Stimulated activated CD8-positive, alpha-beta memory T cell treated with anti-CD3 and anti-CD28 coated beads, Interleukin-2, amount 100 ng/mL, for 48 hours (primary cell): ENCODE measurements at regions not wholly inside any gene's neighbourhood (a gene's known extent, or its start where the extent isn't known, plus 50 kb on each side); places are given as distances from the start of the nearest gene placed in this dataset.

ENCODE experiments used
- DNase-seq, 2 donors: peaks; one replicate each; pipeline ENCODE4 v3.0.0-alpha.2; 2020; ENCODE audit warnings: low read depth in 2 of 2

DNA sequence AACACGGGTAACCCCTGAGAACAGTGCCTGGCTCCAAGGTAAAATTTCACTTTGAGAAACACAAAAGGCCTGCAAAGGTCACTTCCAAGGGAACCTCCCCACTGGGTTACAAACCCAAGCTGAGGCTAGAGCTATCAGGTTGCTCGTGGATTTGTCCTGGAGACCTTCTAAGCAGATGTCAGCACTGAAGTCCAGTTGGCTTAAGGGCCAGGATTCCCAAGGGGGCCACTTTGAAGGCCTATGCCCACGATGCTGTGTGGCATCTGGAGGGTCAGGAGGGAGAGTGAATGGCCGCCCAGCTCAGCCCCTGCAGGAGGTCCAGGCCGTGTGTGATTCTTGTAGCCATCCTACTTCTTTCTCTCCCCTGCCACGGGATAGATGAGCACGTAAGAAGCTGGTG is 100.2 kb upstream of the FSTL4 start:
- no peak for DNase-seq

DNA sequence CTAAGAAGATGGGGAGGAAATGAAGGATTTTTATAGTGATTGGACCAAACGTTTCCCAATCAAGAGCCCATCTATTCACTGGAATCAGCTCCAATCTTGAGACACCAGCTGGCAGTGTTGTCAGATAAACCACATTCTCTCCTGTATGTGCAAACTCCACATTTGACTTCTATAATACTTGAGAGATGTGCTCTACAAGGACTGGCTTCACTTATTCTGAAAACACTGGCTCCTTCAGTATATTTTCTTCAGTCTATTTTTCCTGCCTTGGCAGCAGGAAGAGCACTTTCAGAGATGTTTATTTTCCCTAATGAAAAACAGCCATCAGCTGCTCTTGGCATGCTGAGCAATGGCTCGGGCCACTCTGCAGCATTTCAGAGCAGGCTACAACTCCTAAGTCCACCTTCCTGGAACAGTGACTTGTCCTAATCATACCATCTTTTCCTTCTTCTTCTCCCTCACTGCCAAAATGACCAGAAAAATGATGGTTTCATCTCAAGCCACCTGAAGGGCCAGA is 96.9 kb upstream of the FSTL4 start:
- no peak for DNase-seq

DNA sequence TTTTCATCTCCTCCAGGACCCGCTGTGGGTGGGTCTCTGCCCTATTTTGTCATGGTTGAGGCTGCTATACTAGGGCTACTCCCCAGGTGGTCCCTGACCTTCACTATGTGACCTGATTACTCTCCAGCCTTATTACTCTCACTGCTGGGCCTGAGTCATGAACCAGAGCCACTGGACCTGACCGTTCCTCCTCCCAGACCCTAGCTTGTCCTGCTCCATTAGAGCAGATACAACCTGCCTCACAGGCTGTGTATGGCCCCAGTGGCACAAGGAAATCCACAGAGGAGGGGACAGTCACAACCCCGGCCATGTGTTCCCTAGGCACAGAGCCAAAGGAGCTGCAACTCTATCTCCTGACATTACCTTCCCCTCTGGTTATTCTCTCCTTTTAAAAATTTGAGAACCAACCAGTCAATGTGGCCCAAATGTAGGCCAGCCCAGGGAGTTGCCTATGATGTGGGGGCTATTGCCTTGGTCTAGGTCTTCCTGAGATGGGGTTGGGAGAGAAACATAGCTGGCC is 96.0 kb upstream of the FSTL4 start:
- DNase-seq = no peak

DNA sequence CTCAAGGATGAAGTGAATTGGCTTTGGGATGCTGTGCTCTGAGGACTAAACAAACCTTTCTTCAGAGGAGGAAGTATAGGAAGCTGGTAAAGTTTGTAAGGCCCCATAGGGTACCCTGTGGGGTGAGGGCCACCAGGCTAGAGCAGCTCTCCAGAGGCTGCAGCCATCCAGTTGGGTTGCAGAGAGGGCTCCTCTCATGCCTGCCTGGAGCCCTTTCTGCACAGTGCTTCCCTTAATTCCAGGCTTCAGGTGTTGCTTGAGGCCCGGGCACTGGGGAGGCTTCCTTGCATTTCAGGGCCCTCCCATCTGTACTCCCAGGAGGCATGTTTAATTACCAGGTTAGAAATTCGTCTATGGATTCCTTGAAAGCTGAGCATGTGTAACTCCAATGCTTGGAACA is 95.3 kb upstream of the FSTL4 start:
- DNase-seq = no peak

DNA sequence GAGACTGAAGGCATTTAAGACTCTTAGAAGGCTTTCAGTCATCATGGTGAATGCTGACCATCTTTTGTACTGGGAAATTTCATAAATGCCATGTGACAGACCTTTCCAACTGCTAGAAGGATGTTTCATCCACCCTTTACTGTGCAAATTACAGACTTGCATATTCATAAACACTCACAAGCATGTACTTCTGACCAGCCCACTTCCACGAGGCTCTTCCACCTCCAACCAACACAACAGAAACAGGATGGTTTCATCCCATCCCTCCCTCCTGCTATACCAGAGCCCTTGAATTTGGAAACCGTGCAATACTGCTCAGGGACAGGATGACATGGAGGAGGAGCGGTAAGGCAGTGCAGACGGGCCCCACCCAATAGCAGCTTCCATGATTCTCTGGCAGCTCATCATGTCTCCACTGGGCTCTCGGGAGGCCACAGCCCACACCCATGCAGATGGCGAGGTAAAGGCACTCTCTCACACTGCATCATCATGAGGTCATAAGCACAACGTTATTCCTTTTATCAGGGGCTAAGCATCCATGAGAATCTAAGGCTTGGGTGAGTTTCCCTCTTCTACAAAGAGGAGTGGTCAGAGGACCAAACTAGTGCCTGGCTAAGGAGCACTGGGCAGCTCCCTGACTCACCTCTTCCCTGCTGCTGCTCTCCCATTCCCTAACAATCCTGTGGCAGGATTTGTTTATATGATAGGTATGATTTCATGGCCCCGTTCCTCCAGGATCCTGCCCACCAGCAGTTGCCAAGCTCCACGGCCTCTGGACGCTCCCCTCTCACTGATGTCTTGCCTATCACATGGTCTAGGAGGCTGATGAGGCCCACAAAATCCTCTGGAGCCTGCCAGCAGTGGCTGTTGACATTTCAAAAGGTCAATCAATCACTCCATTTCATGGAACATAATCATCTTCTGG is 94.4 kb upstream of the FSTL4 start:
- no peak for DNase-seq

DNA sequence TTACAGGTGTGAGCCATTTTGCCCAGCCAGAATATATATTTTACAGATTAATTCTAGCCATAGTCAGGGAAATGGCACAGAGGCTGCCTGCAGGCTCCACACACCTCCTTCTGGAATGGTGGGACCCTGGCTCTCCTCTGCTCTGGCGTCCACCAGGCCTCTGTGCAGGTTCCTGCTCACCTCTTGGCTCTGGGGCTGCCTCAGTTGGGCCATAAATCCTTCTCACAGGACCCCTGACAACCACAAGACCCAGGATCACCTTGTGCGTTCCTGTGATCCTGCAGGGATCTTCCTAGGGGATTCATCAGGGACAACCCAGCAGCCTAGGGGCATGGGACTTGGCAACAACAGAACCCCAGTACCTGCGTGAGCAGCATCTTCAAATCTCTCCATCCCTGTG is 93.0 kb upstream of the FSTL4 start:
- no peak for DNase-seq

DNA sequence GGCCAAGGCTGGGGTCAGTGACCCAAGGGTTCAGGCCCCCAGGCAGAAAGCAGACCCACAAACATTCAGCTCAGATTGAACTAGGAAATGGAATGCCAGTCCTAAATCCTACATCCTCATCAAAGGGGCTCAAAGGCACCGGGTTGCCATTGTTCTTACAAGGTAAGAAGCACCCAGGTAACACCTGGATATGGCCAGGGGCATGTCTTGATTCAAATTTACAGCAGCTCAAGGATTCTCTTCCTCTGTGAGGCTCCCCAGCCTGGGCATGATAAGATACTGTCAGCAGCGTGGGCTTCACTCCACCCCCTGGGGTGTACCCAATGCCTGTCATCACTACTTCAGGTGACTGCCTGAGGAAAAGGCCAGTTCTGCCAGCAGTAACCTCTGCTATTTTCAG is 92.1 kb upstream of the FSTL4 start:
- no peak for DNase-seq

DNA sequence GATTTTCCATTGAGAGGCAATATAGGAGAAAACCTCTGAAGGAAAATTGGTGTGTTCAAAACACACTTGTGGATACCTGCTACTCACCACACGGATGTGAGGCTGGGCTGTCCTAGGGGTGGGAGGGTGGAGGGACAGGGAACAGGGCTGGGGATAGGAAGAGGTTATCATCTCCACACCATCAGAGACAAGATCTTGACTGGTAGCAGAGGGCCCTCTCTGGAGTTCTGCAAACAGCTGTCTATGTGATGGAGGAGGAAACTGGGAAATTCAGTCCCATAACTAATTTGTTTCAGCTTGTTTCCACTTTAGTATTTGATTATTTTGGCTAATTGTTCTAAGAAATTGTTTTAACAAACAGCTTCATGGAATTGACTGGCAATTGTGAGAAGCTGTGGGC is 91.6 kb upstream of the FSTL4 start:
- no peak for DNase-seq

DNA sequence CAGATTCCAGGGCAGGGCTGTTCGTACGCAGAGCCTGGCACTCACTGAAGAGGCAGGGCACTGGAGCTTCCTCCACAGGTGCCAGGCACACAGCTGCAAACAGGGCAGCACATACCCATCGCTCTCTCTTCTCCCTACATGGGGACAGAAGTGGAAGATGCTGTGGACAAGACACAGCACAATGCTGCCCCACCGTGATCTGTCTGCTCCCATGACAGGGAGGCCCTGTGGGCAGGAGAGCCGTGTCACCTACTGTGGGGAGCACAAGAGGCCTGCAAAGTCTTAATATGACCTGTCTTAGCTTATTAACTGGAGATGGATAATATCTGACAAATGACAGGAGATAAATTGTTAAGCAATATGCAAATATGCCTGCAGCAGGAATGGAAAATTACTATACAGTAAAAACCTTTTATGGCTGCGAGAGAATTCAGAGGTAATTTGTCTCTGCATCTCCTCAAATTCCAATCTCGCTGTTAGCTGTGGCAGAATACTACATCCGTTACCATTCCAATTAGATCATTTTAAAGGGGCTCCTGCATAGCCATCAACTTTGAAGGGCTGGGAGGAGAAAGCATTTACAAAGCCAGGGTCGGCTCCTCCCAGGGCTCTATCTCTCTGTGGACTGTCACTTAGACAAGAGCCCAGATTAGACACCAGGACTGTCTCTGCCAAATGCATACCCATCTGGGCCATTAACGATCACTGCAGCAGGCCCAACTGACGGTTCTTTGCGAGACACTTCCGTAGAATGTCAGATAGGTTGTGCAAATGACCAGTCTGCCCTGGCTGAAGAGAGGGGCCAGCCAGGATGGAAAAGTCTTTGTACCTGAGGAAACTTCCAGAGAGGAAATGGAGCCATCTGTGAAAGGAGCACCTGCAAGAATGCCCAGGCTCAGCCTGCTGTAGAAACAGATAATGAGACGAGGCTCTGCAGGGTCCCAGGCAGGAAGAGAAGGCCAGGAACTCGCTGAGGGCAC is 90.7 kb upstream of the FSTL4 start:
- DNase-seq = no peak

DNA sequence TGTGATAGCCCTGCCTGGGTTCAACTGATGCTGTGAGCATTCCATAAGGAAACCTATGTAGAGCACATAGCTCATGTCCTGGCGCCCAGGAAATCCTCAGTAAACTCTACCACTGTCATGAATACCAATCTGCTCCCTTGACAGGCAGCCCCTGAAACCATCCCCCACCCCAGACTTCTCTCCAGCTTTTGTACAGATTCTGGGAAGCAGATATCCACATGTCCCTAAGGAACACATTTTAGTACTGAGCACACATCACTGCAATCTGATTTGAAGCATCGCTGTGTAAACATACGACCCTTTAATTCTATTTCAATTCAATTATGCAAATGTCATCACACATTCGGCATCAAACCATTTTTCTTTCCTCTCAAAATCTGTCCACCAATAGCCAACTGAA is 89.5 kb upstream of the FSTL4 start:
- DNase-seq = no peak

DNA sequence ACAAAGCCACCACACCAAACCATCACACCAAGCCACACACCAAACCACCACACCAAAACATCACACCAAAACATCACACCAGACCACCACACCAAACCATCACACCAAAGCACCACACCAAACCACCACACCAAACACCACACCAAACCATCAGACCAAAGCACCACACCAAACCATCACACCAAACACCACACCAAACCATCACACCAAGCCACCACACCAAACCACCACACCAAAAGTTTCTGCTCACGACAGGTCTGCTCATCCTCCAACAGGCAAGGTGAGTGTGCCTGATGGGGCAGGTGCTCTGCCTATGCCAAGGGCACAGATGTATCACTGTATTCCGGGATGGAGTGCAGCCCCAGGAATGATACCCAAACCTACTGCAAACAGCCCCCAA is 87.9 kb upstream of the FSTL4 start:
- DNase-seq = no peak

DNA sequence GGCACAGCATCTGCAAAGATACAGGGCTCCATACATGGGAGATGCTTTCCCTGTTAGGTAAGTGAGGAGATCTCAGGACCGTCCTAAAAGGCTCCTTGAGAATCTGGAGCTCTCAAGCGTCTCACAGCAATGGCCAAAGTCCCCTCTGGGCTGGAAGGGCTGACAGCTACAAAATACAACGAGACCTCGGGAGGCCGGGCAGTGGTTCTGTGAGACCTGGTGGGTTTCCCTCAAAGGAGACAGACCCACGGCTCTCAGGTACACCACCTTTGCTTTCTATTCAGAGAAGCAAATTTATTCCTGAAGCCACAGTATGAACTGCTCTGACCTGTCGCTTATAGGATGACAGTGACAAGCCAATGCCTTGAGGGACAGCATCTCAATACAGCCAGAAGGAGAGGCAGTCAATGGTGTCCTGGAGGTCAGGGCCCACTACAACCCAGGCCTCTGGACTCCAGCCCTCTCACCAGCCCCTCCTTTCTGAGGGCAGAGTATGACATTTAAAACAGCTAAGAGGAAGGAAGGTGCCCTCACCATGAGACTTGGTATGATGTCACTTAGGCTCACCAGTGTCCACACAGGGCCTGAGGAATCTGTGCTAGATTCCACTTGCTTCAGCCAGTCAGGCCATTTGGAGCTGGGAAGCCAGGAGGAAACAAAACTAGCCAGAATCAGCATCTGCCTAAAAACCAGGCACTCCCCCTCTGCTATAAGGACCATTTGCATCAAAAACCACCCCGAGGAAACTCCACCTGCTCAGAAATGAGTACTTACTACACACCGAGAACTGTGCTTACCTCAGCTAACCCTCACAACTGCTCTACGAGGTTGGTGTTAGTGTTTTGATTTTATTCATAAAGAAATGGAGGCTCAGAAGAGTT is 86.5 kb upstream of the FSTL4 start:
- DNase-seq = no peak

DNA sequence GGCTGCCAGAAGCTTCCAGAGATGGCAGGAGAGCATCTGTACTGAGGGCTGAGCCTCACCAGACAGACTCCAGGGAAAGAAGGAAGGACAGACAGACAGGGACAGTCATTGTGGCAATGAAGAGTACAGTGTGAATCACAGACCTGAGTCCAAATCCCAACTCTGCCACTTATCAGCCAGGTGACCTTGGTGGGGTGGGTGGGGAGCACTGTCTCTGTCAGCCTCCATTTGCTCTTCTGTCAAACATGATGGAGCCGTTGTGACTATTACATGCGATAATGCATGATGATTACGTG is 85.9 kb upstream of the FSTL4 start:
- no peak for DNase-seq

DNA sequence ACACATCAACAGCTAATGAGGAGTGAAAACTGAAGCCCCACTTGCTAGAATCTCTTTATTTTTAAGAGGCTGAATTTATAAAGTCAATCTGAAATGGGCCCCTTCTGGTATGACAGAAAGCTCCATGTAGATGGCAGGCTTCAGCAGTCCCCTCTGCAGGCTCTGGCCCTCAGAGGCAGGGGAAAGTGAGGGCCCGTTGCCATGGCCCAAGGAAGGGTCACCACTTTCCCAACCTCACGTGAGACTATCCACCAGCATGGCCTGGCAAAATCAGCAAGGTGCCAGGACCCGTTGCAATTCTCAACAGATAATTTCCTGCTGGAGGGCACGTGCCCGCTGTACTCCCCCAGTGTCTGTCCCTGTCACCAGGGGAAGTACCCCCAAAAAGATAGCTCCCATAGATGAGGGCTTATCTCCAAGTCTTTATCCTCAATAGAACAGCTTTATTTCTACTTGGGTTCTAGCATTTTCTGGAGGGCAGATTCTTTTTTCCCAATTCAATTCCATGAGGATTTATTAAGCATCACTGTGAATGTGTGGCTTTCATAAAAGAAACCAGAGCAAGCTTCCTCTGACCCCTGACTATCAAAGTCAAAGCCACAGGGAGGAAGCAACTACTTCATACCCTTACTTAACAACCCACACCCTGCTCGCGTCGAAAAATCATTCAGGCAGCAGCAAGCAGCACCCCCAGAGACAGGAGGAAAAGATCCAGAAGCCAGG is 85.4 kb upstream of the FSTL4 start:
- DNase-seq = no peak

DNA sequence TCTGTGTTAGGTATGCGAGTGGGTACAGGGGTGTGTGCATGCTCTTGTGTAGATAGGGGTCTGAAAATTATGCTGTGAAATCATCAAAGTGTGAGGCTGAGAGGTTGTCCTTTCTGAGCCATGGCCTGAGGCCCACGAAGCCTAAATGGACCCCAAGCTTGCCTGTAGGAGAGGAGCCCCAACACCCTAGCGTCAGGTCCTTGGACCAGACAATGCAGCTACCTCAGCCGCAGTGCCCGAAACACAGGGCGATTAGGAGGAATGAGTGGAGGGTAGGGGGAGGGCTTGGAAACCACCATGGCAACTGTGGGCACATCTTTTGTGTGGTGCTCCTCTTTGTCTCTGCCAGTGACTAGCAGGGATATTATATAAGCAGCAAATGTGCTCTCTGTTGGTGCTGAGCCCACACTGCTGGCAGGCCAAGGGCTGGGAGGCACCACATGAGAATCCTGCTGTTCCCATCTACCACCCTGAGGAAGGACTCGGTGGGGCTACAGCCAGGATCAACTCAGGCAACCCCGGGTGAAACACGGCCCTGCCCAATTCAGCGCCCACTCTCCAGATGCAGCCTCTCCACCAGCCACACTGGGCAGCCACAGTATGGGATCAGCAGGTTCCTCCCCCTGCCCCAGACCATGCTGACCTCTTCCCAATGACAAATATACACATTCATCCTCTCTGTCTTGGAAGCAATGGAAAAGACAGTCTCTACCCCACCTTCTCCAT is 84.6 kb upstream of the FSTL4 start:
- DNase-seq = no peak

DNA sequence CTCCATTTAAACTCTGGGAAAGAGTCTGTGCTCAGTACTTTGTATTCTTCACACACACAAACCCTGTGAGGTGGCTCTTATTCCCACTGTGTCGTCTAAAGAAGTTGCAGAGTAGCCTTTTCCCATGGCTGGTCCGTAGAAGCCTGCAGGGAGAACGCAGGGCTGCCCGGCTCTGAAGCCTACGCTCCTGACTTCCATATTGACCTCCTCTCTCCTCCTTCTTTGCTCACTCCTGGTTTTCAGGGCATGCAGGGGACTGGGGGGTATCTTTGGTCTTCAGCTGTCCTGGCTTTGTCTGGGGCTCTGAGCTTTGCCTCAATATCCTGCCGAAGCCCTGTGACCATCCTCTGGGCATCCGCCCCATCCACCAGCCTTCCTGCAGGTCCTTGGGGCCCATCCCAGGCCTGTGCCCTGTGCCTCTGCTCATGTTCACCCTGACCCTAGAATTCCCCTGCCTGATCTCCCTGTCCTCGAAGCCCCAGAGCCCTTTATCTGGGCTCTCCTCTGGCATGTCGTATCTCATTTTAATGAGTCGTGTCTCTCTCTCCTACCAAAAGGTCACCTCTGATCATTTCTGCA is 83.8 kb upstream of the FSTL4 start:
- no peak for DNase-seq

DNA sequence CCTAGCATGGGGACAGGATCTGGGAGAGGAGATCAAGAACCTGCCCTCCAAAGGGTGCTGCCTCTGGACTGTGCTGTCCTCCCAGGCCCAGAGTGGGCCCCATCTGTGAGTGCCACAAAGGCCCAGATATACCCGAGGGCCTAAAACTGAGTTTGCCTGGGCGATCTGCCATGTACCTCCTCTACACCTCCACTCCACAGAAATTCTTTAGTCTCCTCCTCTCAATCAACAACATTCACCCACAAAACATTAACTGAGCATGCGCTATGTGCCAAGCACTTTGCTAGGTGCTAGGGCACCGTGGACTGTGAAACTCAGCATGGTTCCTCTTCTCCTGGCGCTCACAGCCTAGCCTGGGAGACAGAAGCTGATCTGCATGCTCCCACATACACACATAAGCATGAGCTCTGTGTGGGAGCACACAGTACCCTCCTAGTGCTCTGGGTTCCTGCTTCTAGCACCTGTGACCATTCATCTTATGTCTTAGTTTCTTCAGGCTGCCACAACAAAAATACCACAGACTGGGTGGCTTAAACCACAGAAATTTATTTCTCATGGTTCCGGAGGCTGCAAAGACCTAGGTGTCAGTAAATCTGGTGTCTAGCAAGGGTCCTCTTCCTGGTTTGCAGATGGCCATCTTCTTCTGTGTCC is 82.0 kb upstream of the FSTL4 start:
- DNase-seq = no peak

DNA sequence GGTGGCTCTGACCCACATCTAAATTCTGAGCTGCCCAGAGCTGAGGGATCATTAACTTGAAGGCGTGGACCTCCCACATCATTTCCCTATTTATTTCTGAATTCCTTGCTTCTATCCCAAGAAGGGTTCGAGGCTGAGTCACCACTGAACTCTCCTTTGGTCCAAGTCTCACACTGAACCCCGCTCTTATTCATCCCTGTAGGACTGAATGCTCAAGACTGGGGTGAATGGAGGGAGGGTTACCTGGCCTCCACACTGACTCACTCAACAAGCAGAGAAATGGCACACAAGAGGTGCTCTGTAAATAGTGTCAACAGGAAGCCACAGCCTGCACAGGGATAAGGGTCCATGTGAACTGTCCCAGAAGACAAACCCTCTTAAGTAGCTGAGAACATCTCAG is 79.1 kb upstream of the FSTL4 start:
- no peak for DNase-seq

DNA sequence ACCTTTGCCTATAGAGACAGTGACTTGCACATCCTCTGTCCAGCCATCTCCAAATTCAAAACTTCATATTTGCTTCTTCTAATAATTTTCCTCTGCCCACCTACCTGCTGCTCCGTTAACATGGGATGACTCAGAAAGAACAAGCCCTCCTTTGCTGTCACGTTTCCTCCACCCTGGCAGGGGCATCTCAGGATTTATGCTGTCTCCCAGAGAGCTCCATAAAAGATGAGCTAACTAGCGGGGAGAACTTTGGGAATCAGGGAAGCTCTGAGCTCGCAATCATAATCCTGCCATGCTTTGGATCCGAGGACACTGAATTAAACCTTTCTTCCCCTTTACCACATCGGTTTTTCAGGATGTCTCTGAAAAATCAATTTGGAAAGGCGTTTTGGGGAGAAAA is 78.4 kb upstream of the FSTL4 start:
- DNase-seq = no peak
